AG04450 (cell line): ENCODE measurements at regions not wholly inside any gene's neighbourhood (a gene's known extent, or its start where the extent isn't known, plus 50 kb on each side); places are given as distances from the start of the nearest gene placed in this dataset.

Experiments
- CTCF ChIA-PET: fragments of 300-600, 350-600 bp; formaldehyde crosslinking; extraction: SDS; loops from one replicate; lab custom pipeline; 2022; ENCODE audit warnings: antibody characterized with exemption, inconsistent platforms; lab: Charles Lee
- POLR2A ChIA-PET: fragments of 350-600 bp; formaldehyde crosslinking; extraction: SDS; loops from one replicate; lab custom pipeline; 2021; ENCODE audit warnings: antibody characterized with exemption, inconsistent platforms; lab: Yijun Ruan, JAX
- DNase-seq: peaks from one replicate; pipeline ENCODE4 v3.0.0-alpha.2; 2011; ENCODE audit warnings: low read depth, low spot score
- H3K27ac ChIP-seq: one replicate; pipeline ENCODE4 v1.5.1; 2012; ENCODE audit warnings: low read depth, low read length, control low read depth
- H3K27me3 ChIP-seq: one replicate; pipeline ENCODE4 v1.6.0; 2012; ENCODE audit warnings: low read length; ENCODE audit not compliant: control insufficient read depth, insufficient read depth
- H3K4me3 ChIP-seq: 2 replicates; pipeline ENCODE4 v1.5.1; 2011; ENCODE audit warnings: mild to moderate bottlenecking, low read depth, low read length, control low read depth
- H3K9me3 ChIP-seq: 2 replicates; pipeline ENCODE4 v1.5.1; 2012; ENCODE audit warnings: low read length; ENCODE audit not compliant: control insufficient read depth, insufficient read depth
- TF ChIP-seq, protein P1 (sequence below): IDR thresholded peaks from 2 replicates; pipeline ENCODE4 v1.5.1; 2011; ENCODE audit warnings: low read depth, low read length, control low read depth, inconsistent platforms

GRCh38 chr1:199811163-199811562 is 216.3 kb upstream of the NR5A2 start:
- H3K27ac ChIP-seq = no peak overlapping the region
- DNase-seq = no peak
- POLR2A ChIA-PET = no interaction called here
- no peaks in the 10 kb centered on the region for H3K27me3 ChIP-seq
- CTCF ChIA-PET = no interaction called here
- no peak overlapping the region for H3K4me3 ChIP-seq
- TF ChIP-seq, protein P1, sequence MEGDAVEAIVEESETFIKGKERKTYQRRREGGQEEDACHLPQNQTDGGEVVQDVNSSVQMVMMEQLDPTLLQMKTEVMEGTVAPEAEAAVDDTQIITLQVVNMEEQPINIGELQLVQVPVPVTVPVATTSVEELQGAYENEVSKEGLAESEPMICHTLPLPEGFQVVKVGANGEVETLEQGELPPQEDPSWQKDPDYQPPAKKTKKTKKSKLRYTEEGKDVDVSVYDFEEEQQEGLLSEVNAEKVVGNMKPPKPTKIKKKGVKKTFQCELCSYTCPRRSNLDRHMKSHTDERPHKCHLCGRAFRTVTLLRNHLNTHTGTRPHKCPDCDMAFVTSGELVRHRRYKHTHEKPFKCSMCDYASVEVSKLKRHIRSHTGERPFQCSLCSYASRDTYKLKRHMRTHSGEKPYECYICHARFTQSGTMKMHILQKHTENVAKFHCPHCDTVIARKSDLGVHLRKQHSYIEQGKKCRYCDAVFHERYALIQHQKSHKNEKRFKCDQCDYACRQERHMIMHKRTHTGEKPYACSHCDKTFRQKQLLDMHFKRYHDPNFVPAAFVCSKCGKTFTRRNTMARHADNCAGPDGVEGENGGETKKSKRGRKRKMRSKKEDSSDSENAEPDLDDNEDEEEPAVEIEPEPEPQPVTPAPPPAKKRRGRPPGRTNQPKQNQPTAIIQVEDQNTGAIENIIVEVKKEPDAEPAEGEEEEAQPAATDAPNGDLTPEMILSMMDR = no peak
- H3K9me3 ChIP-seq = no peaks in the 10 kb centered on the region

DNA sequence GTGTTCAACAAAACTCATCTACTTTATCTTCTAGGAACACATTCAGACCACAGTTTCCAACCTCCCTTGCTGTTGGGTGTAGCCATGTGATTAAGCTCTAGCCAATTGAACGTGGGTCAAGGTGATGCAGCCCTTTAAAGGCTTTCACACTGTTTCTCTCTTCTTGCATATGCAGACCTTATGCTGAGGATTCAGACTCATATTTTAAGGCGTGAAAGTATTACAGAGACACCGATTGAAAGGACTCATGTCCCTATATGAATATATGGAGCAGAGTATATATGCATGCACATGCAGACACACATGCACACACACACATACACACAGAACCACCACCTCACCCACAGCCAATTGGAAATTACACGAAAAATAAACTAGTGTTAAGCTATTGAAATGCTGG is 214.3 kb upstream of the NR5A2 start:
- Histone ChIP-seq H3K4me3 (no peak overlapping the region), H3K27ac (no peak overlapping the region), H3K9me3 (no peaks in the 10 kb centered on the region), H3K27me3 (no peaks in the 10 kb centered on the region)
- DNase-seq = no peak
- POLR2A ChIA-PET = interaction anchor here (0.5 kb wide), 1 partner anchor 25 kb away, joined by 3 read pairs; no protein-coding TSS in a partner anchor
- TF ChIP-seq, protein P1 = no peak
- CTCF ChIA-PET = no interaction called here

GRCh38 chr1:199815947-199816346 is 211.6 kb upstream of the NR5A2 start:
- ChIA-PET POLR2A (no interaction called here), CTCF (no interaction called here)
- TF ChIP-seq, protein P1 = no peak
- Histone ChIP-seq H3K27me3 (no peaks in the 10 kb centered on the region), H3K27ac (no peak overlapping the region), H3K9me3 (no peaks in the 10 kb centered on the region), H3K4me3 (no peak overlapping the region)
- DNase-seq = no peak

GRCh38 chr1:199817266-199817665 is 210.2 kb upstream of the NR5A2 start:
- Histone ChIP-seq H3K27me3 (no peaks in the 10 kb centered on the region), H3K4me3 (no peak overlapping the region), H3K9me3 (no peaks in the 10 kb centered on the region), H3K27ac (no peak overlapping the region)
- ChIA-PET CTCF (no interaction called here), POLR2A (no interaction called here)
- TF ChIP-seq, protein P1 = no peak
- no peak for DNase-seq

DNA sequence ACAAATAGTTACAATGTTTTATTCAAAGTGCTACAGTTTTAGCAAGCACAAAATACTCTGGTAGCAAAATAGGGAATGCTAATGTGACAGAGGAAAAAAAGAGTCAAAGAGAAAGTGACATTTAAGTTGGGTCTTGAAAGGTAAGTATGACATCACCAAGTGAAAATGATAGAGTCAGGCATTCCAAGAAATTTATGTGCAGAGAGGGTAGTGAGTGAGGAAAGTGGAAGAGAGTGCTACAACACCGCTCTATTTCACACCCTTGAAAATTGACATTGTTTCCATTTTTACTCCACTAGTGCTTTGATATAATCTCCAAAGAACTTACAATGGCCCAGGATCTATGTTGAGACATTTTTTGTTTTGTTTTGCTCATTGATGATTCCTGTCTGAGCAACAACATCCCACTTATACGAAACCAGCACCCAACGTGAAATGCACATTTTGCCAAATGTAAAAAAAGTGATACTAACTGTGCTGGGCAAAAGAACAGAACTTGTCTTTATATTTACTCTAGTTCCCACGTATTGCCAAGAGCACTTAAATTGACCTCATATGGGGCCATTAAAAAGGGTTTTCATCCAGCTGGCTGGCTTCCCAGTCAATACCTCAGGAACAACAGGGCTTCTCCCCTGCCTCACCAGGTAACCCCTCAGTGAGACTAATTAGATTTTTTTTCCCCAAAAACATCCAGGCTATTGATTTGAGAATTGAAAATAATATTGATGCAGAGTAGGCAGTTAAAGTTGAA is 206.3 kb upstream of the NR5A2 start:
- Histone ChIP-seq H3K27me3 (no peaks in the 10 kb centered on the region), H3K9me3 (no peaks in the 10 kb centered on the region), H3K27ac (no peak overlapping the region), H3K4me3 (no peak overlapping the region)
- POLR2A ChIA-PET = no interaction called here
- DNase-seq = no peak
- TF ChIP-seq, protein P1 = no peak
- CTCF ChIA-PET = no interaction called here
